GM12878 (cell line): ENCODE measurements at regions not wholly inside any gene's neighbourhood (a gene's known extent, or its start where the extent isn't known, plus 50 kb on each side); places are given as distances from the start of the nearest gene placed in this dataset.

Source experiments
- ATAC-seq: fragments of 200-7000 bp; cut with Tn5 transposase; 3 replicates; pipeline ENCODE4 v1.9.1; 2020; ENCODE audit warnings: mild to moderate bottlenecking, moderate library complexity
- BruUV-seq: library from RNA; stranded (reverse); fragments of 400-500 nt; replicated peaks from 2 replicates; lab custom pipeline; 2021; lab: Mats Ljungman, UMichigan
- CTCF ChIA-PET: fragments of 300-600 bp; sonication (Branson Sonifier 250); formaldehyde crosslinking; extraction: SDS; loops from one replicate; lab custom pipeline; 2021; ENCODE audit warnings: inconsistent platforms; lab: Yijun Ruan, JAX
- POLR2A ChIA-PET: fragments of 350-600 bp; formaldehyde crosslinking; extraction: SDS; loops from one replicate; lab custom pipeline; 2021; ENCODE audit warnings: inconsistent platforms; lab: Charles Lee
- RAD21 ChIA-PET: fragments of 300-600 bp; sonication (Branson Sonifier 250); formaldehyde crosslinking; loops from one replicate; lab custom pipeline; 2023; ENCODE audit warnings: antibody characterized with exemption; ENCODE audit not compliant: unreplicated experiment; lab: Charles Lee
- SMC1A ChIA-PET: fragments of 300-600 bp; sonication (Branson Sonifier 250); formaldehyde crosslinking; loops from one replicate; lab custom pipeline; 2023; ENCODE audit not compliant: unreplicated experiment, uncharacterized antibody; lab: Charles Lee
- DNase-seq: peaks from one replicate; pipeline ENCODE4 v3.0.0-alpha.2; 2011; ENCODE audit warnings: low read depth, low spot score
- FAIRE-seq: peaks from 3 replicates; lab custom pipeline; 2011; peaks lifted over from hg19 to GRCh38; lab: Jason Lieb, UNC
- H2AFZ ChIP-seq: 2 replicates; pipeline ENCODE4 v1.6.0; 2011; ENCODE audit warnings: low read depth, low read length, control low read depth; ENCODE audit not compliant: control insufficient read depth
- H3K27ac ChIP-seq: 2 replicates; pipeline ENCODE4 v1.5.1; 2011; ENCODE audit warnings: control low read depth; ENCODE audit not compliant: control insufficient read depth, insufficient read depth
- H3K27me3 ChIP-seq, 2 experiments: replicated peaks in 1 of 2; 2 replicates each; pipeline versions ENCODE4 v1.6.0 to v1.6.1; 2011; ENCODE audit warnings: low read length in 1 of 2; ENCODE audit not compliant: control insufficient read depth in 2 of 2, insufficient read depth in 2 of 2
- H3K36me3 ChIP-seq, 2 experiments: 2 replicates each; pipeline ENCODE4 v1.5.1; 2011; ENCODE audit warnings: low read length in 1 of 2; ENCODE audit not compliant: control insufficient read depth in 2 of 2, insufficient read depth in 2 of 2
- H3K4me1 ChIP-seq: 2 replicates; pipeline ENCODE4 v1.6.1; 2011; ENCODE audit warnings: mild to moderate bottlenecking, low read length, moderate library complexity, mixed read lengths; ENCODE audit not compliant: control insufficient read depth, insufficient read depth
- H3K4me2 ChIP-seq: 2 replicates; pipeline ENCODE4 v1.6.0; 2011; ENCODE audit warnings: control low read depth; ENCODE audit not compliant: control insufficient read depth, insufficient read depth
- H3K4me3 ChIP-seq: fragments of 200-600 bp; sonication (generic); 2 replicates; pipeline ENCODE4 v1.5.1; 2016
- H3K79me2 ChIP-seq: 2 replicates; pipeline ENCODE4 v1.6.0; 2011; ENCODE audit warnings: low read length; ENCODE audit not compliant: control insufficient read depth, insufficient read depth
- H3K9ac ChIP-seq: 2 replicates; pipeline ENCODE4 v1.8.0; 2011; ENCODE audit warnings: low read length, control low read depth, mixed read lengths; ENCODE audit not compliant: control insufficient read depth, insufficient read depth
- H3K9me3 ChIP-seq: replicated peaks from 3 replicates; pipeline ENCODE4 v1.5.1; 2011; ENCODE audit warnings: mild to moderate bottlenecking, low read length; ENCODE audit not compliant: control insufficient read depth, insufficient read depth
- H4K20me1 ChIP-seq: 2 replicates; pipeline ENCODE4 v1.6.0; 2011; ENCODE audit not compliant: control insufficient read depth, insufficient read depth
- BCL3 ChIP-seq: IDR thresholded peaks from 2 replicates; pipeline ENCODE4 v1.6.1; 2011; ENCODE audit warnings: borderline replicate concordance, low read depth, mild to moderate bottlenecking, moderate library complexity, low read length; ENCODE audit not compliant: insufficient read depth, poor library complexity, severe bottlenecking
- CHD1 ChIP-seq: IDR thresholded peaks from 2 replicates; pipeline ENCODE4 v1.6.1; 2012; ENCODE audit warnings: low read depth, low read length, improper control_type of control experiment
- EZH2 ChIP-seq: IDR thresholded peaks from 2 replicates; pipeline ENCODE4 v1.6.1; 2012; ENCODE audit warnings: low read depth, mild to moderate bottlenecking, control low read depth, inconsistent platforms, low read length, borderline replicate concordance; ENCODE audit not compliant: control insufficient read depth
- GABPA ChIP-seq: IDR thresholded peaks from 2 replicates; pipeline ENCODE4 v1.6.1; 2014; ENCODE audit warnings: antibody characterized with exemption, low read depth, mild to moderate bottlenecking, inconsistent platforms
- IKZF1 ChIP-seq: fragments of 450-650 bp; conservative IDR thresholded peaks from 2 replicates; pipeline ENCODE4 v1.6.1; 2017; ENCODE audit warnings: antibody characterized with exemption, mild to moderate bottlenecking
- MYC ChIP-seq: IDR thresholded peaks from 2 replicates; pipeline ENCODE4 v1.6.1; 2011; ENCODE audit warnings: mild to moderate bottlenecking, low read length, moderate library complexity, inconsistent platforms; ENCODE audit not compliant: insufficient read depth, insufficient replicate concordance, insufficient read length, severe bottlenecking
- RUNX3 ChIP-seq: IDR thresholded peaks from 2 replicates; pipeline ENCODE4 v1.6.1; 2012; ENCODE audit warnings: low read length, inconsistent platforms
- SMC3 ChIP-seq: IDR thresholded peaks from 2 replicates; pipeline ENCODE4 v1.6.1; 2011; ENCODE audit warnings: low read length, improper control_type of control experiment, borderline replicate concordance
- ZBED1 ChIP-seq: IDR thresholded peaks from 2 replicates; pipeline ENCODE4 v1.6.1; 2016; ENCODE audit warnings: borderline replicate concordance
- ZNF24 ChIP-seq: fragments of 450-650 bp; IDR thresholded peaks from 2 replicates; pipeline ENCODE4 v1.6.1; 2017; ENCODE audit warnings: antibody characterized with exemption, mild to moderate bottlenecking
- in situ Hi-C: fragments of 300-500 bp; cut with MboI; formaldehyde crosslinking; loops from 9 replicates; pipeline ENCODE4 v1.14.3; 2018; ENCODE audit warnings: mixed read lengths
- intact Hi-C: fragments of 100-400 bp; cut with micrococcal nuclease; formaldehyde crosslinking; loops from one replicate; pipeline ENCODE4 v1.14.2; 2022; ENCODE audit not compliant: unreplicated experiment
- TF ChIP-seq, protein P1 (sequence below): fragments of 450-650 bp; formaldehyde crosslinking; IDR thresholded peaks from 2 replicates; pipeline ENCODE4 v1.4.0; 2020; ENCODE audit warnings: mild to moderate bottlenecking, moderate library complexity
- TF ChIP-seq, protein P2 (sequence below): fragments of 450-650 bp; IDR thresholded peaks from 2 replicates; pipeline ENCODE4 v1.6.1; 2018; ENCODE audit warnings: mild to moderate bottlenecking, low read depth, moderate library complexity; ENCODE audit not compliant: partially characterized antibody

DNA sequence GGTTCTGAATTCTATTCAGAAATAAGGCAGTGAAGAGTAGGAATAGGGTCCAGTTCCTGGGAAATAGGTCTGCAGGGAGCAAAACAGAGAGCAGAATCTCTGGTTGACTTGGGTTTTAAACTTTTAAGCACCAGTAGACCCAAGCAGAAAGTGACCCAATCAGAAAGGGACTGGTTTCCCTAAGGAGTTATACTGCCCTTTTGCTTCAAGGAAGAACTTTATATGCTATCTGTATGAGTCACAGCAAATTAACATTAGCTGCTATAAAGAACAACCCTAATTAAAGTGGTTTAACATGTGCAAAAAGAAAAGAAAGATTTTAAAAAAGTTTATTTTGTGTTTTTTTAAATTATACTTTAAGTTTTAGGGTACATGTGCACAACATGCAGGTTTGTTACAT, 263.6 kb upstream of the EMCN start:
- Histone ChIP-seq H4K20me1 (no peaks in the 10 kb centered on the region), H3K4me3 (no peak overlapping the region), H3K4me2 (no peak overlapping the region), H3K4me1 (no peaks in the 10 kb centered on the region), H3K9ac (no peak overlapping the region), H3K36me3 (no peaks in the 10 kb centered on the region), H3K27me3 (no peaks in the 10 kb centered on the region)
- no peak for FAIRE-seq
- CTCF ChIA-PET, result no interaction called here
- no peak for ATAC-seq
- TF ChIP-seq, protein P1, sequence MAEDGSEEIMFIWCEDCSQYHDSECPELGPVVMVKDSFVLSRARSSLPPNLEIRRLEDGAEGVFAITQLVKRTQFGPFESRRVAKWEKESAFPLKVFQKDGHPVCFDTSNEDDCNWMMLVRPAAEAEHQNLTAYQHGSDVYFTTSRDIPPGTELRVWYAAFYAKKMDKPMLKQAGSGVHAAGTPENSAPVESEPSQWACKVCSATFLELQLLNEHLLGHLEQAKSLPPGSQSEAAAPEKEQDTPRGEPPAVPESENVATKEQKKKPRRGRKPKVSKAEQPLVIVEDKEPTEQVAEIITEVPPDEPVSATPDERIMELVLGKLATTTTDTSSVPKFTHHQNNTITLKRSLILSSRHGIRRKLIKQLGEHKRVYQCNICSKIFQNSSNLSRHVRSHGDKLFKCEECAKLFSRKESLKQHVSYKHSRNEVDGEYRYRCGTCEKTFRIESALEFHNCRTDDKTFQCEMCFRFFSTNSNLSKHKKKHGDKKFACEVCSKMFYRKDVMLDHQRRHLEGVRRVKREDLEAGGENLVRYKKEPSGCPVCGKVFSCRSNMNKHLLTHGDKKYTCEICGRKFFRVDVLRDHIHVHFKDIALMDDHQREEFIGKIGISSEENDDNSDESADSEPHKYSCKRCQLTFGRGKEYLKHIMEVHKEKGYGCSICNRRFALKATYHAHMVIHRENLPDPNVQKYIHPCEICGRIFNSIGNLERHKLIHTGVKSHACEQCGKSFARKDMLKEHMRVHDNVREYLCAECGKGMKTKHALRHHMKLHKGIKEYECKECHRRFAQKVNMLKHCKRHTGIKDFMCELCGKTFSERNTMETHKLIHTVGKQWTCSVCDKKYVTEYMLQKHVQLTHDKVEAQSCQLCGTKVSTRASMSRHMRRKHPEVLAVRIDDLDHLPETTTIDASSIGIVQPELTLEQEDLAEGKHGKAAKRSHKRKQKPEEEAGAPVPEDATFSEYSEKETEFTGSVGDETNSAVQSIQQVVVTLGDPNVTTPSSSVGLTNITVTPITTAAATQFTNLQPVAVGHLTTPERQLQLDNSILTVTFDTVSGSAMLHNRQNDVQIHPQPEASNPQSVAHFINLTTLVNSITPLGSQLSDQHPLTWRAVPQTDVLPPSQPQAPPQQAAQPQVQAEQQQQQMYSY (CRISPR knock-in tag), result no peak
- TF ChIP-seq MYC, result no peak
- no peak for TF ChIP-seq CHD1
- TF ChIP-seq, protein P2, sequence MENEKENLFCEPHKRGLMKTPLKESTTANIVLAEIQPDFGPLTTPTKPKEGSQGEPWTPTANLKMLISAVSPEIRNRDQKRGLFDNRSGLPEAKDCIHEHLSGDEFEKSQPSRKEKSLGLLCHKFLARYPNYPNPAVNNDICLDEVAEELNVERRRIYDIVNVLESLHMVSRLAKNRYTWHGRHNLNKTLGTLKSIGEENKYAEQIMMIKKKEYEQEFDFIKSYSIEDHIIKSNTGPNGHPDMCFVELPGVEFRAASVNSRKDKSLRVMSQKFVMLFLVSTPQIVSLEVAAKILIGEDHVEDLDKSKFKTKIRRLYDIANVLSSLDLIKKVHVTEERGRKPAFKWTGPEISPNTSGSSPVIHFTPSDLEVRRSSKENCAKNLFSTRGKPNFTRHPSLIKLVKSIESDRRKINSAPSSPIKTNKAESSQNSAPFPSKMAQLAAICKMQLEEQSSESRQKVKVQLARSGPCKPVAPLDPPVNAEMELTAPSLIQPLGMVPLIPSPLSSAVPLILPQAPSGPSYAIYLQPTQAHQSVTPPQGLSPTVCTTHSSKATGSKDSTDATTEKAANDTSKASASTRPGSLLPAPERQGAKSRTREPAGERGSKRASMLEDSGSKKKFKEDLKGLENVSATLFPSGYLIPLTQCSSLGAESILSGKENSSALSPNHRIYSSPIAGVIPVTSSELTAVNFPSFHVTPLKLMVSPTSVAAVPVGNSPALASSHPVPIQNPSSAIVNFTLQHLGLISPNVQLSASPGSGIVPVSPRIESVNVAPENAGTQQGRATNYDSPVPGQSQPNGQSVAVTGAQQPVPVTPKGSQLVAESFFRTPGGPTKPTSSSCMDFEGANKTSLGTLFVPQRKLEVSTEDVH, result no peak
- TF ChIP-seq BCL3, result no peak
- no peak for TF ChIP-seq SMC3
- no peak for TF ChIP-seq GABPA
- TF ChIP-seq ZBED1, result no peak
- no peak for TF ChIP-seq EZH2
- TF ChIP-seq IKZF1, result no peak
- TF ChIP-seq RUNX3, result no peak
- TF ChIP-seq ZNF24, result no peak
- TF ChIP-seq, all 136 proteins: peak for 0
- H2AFZ ChIP-seq, result no peak overlapping the region
- ChIA-PET RAD21 (no interaction called here), SMC1A (no interaction called here), POLR2A (no interaction called here)
- no TSS peak for BruUV-seq
- no peak overlapping the region for H3K27ac ChIP-seq
- no peaks in the 10 kb centered on the region for H3K79me2 ChIP-seq
- in situ Hi-C loops, result no loop called here
- H3K9me3 ChIP-seq, result no peaks in the 10 kb centered on the region; the same call in 2 of the 3 replicates
- intact Hi-C loops, result no loop called here
- no peak for DNase-seq
